Stimulated activated CD8-positive, alpha-beta memory T cell treated with anti-CD3 and anti-CD28 coated beads, Interleukin-15, amount 100 ng/mL, for 24 hours (primary cell): ENCODE measurements at regions not wholly inside any gene's neighbourhood (a gene's known extent, or its start where the extent isn't known, plus 50 kb on each side); places are given as distances from the start of the nearest gene placed in this dataset.

ENCODE experiments used
- DNase-seq: peaks from one replicate; pipeline ENCODE4 v3.0.0-alpha.2; 2020; ENCODE audit warnings: low read depth

GRCh38 chr2:118738524-118739308 lies 108.7 kb downstream of the EN1 start:
- DNase-seq = no peak

GRCh38 chr2:118738106-118738505 lies 109.3 kb downstream of the EN1 start:
- DNase-seq = no peak

GRCh38 chr2:118737684-118738083 lies 109.8 kb downstream of the EN1 start:
- DNase-seq = no peak

GRCh38 chr2:118732432-118732831 lies 115.0 kb downstream of the EN1 start:
- no peak for DNase-seq

GRCh38 chr2:118731413-118731812 lies 116.0 kb downstream of the EN1 start:
- DNase-seq = no peak

- DNase-seq = no peak
Observed at GRCh38 chr2:118730405-118730804, 117.0 kb downstream of the EN1 start.

- DNase-seq = no peak
Observed at GRCh38 chr2:118729760-118730159, 117.7 kb downstream of the EN1 start.

- DNase-seq = no peak
Observed at GRCh38 chr2:118728984-118729383, 118.5 kb downstream of the EN1 start.

GRCh38 chr2:118726821-118727220 lies 120.6 kb downstream of the EN1 start:
- DNase-seq = no peak

- no peak for DNase-seq
Observed at GRCh38 chr2:118723394-118723793, 124.1 kb downstream of the EN1 start.

GRCh38 chr2:118722976-118723375 lies 124.5 kb downstream of the EN1 start:
- no peak for DNase-seq

GRCh38 chr2:118721817-118722551 lies 125.5 kb downstream of the EN1 start:
- no peak for DNase-seq

GRCh38 chr2:118720866-118721265 lies 126.6 kb downstream of the EN1 start:
- no peak for DNase-seq

GRCh38 chr2:118718921-118719320 lies 128.5 kb downstream of the EN1 start:
- DNase-seq = no peak

GRCh38 chr2:118716102-118716501 lies 131.3 kb downstream of the EN1 start:
- no peak for DNase-seq

- DNase-seq = no peak
Observed at GRCh38 chr2:118714118-118714517, 133.3 kb downstream of the EN1 start.

GRCh38 chr2:118711603-118712002 lies 135.8 kb downstream of the EN1 start:
- DNase-seq = no peak

- DNase-seq = no peak
Observed at GRCh38 chr2:118710481-118710880, 137.0 kb downstream of the EN1 start.

GRCh38 chr2:118709786-118710185 lies 137.7 kb downstream of the EN1 start:
- DNase-seq = no peak

- no peak for DNase-seq
Observed at GRCh38 chr2:118706844-118707243, 140.6 kb downstream of the EN1 start.

- no peak for DNase-seq
Observed at GRCh38 chr2:118706371-118706770, 141.1 kb downstream of the EN1 start.

GRCh38 chr2:118705032-118705431 lies 142.4 kb downstream of the EN1 start:
- DNase-seq = no peak

GRCh38 chr2:118699447-118700175 lies 147.8 kb downstream of the EN1 start:
- no peak for DNase-seq
